MCF 10A (cell line): ENCODE measurements at regions not wholly inside any gene's neighbourhood (a gene's known extent, or its start where the extent isn't known, plus 50 kb on each side); places are given as distances from the start of the nearest gene placed in this dataset.
A peak's percentile ranks its signal among the peaks of the same experiment; 100 is the strongest.

Source experiments
- BruUV-seq: library from RNA; stranded (reverse); fragments of 400-500 nt; replicated peaks from 2 replicates; lab custom pipeline; 2021; lab: Mats Ljungman, UMichigan
- CTCF ChIA-PET: fragments of 300-600 bp; sonication (Branson Sonifier 250); formaldehyde crosslinking; extraction: SDS; loops from one replicate; lab custom pipeline; 2021; ENCODE audit warnings: antibody characterized with exemption, inconsistent platforms; lab: Yijun Ruan, JAX
- POLR2A ChIA-PET: fragments of 300-600, 350-650 bp; sonication (Branson Sonifier 250); formaldehyde crosslinking; extraction: SDS; loops from one replicate; lab custom pipeline; 2020; ENCODE audit warnings: antibody characterized with exemption, inconsistent platforms; lab: Yijun Ruan, JAX
- DNase-seq: peaks from one replicate; pipeline ENCODE4 v3.0.0-alpha.2; 2018; ENCODE audit not compliant: unreplicated experiment
- H3K27ac Mint-ChIP-seq: one replicate; pipeline ENCODE4 v1.8.0; 2022; ENCODE audit warnings: mild to moderate bottlenecking, low read depth, mixed read lengths; ENCODE audit not compliant: unreplicated experiment
- H3K27me3 Mint-ChIP-seq: one replicate; pipeline ENCODE4 v1.8.0; 2022; ENCODE audit warnings: mixed read lengths; ENCODE audit not compliant: insufficient read depth, unreplicated experiment
- H3K36me3 Mint-ChIP-seq: one replicate; pipeline ENCODE4 v1.8.0; 2022; ENCODE audit warnings: mild to moderate bottlenecking, moderate library complexity, mixed read lengths; ENCODE audit not compliant: insufficient read depth, unreplicated experiment
- H3K4me1 Mint-ChIP-seq: one replicate; pipeline ENCODE4 v1.8.0; 2022; ENCODE audit warnings: mixed read lengths; ENCODE audit not compliant: insufficient read depth, unreplicated experiment
- H3K4me3 Mint-ChIP-seq: one replicate; pipeline ENCODE4 v1.8.0; 2022; ENCODE audit warnings: mild to moderate bottlenecking, moderate library complexity, mixed read lengths; ENCODE audit not compliant: unreplicated experiment
- H3K9me3 Mint-ChIP-seq: one replicate; pipeline ENCODE4 v1.8.0; 2022; ENCODE audit warnings: mixed read lengths; ENCODE audit not compliant: unreplicated experiment
- CTCF ChIP-seq: fragments of 200-600 bp; IDR thresholded peaks from one replicate; pipeline ENCODE4 v1.8.0; 2022; ENCODE audit warnings: antibody characterized with exemption, mild to moderate bottlenecking; ENCODE audit not compliant: unreplicated experiment
- intact Hi-C: fragments of 100-400 bp; cut with micrococcal nuclease; formaldehyde crosslinking; loops from 2 replicates; pipeline ENCODE4 v1.14.1; 2022

- POLR2A ChIA-PET = no interaction called here
- Mint-ChIP-seq H3K9me3 (no peaks in the 10 kb centered on the region), H3K4me3 (no peak overlapping the region), H3K36me3 (no peaks in the 10 kb centered on the region), H3K27me3 (no peaks in the 10 kb centered on the region), H3K27ac (no peak overlapping the region), H3K4me1 (no peaks in the 10 kb centered on the region)
- intact Hi-C loops = no loop called here
- no peak for DNase-seq
- CTCF ChIA-PET = no interaction called here
- no TSS peak for BruUV-seq
- TF ChIP-seq CTCF = no peak
Observed at GRCh38 chr6:77145244-77145643, 318.0 kb downstream of the HTR1B start.

- intact Hi-C loops = no loop called here
- Mint-ChIP-seq H3K4me3 (no peak overlapping the region), H3K9me3 (no peaks in the 10 kb centered on the region), H3K27ac (no peak overlapping the region), H3K27me3 (no peaks in the 10 kb centered on the region), H3K36me3 (no peaks in the 10 kb centered on the region), H3K4me1 (no peaks in the 10 kb centered on the region)
- ChIA-PET CTCF (interaction anchor here (0.6 kb wide), 1 partner anchor 133 kb away, joined by 3 read pairs; no protein-coding TSS in a partner anchor), POLR2A (no interaction called here)
- DNase-seq = no peak
- TF ChIP-seq CTCF = no peak
- no TSS peak for BruUV-seq
Observed at GRCh38 chr6:77143659-77144447, 319.4 kb downstream of the HTR1B start.

GRCh38 chr6:77136086-77136485 lies 327.2 kb downstream of the HTR1B start:
- H3K36me3 Mint-ChIP-seq = no peaks in the 10 kb centered on the region
- no TSS peak for BruUV-seq
- H3K27ac Mint-ChIP-seq = no peak overlapping the region
- ChIA-PET POLR2A (interaction anchor here (0.7 kb wide), 2 partner anchors 328 to 1261 kb away, joined by 3 to 4 read pairs; no protein-coding TSS in a partner anchor), CTCF (interaction anchor here (0.6 kb wide), 1 partner anchor 216 kb away, joined by 4 read pairs; no protein-coding TSS in a partner anchor)
- no peak for TF ChIP-seq CTCF
- no peak overlapping the region for H3K4me3 Mint-ChIP-seq
- intact Hi-C loops = no loop called here
- H3K9me3 Mint-ChIP-seq = peaks cover 6% of the 10 kb centered on the region
- DNase-seq = peak; percentile 28
- H3K4me1 Mint-ChIP-seq = peaks cover 7% of the 10 kb centered on the region
- H3K27me3 Mint-ChIP-seq = no peaks in the 10 kb centered on the region

GRCh38 chr6:77133031-77133430 lies 330.3 kb downstream of the HTR1B start:
- POLR2A ChIA-PET = no interaction called here
- no peak for TF ChIP-seq CTCF
- intact Hi-C loops = no loop called here
- H3K4me1 Mint-ChIP-seq = peaks cover 7% of the 10 kb centered on the region
- DNase-seq = no peak
- H3K4me3 Mint-ChIP-seq = no peak overlapping the region
- CTCF ChIA-PET = no interaction called here
- no peak overlapping the region for H3K27ac Mint-ChIP-seq
- no TSS peak for BruUV-seq
- H3K9me3 Mint-ChIP-seq = peaks cover 6% of the 10 kb centered on the region
- H3K27me3 Mint-ChIP-seq = no peaks in the 10 kb centered on the region
- peaks cover 6% of the 10 kb centered on the region for H3K36me3 Mint-ChIP-seq
